Femur (tissue), 1 donor: ENCODE measurements at regions not wholly inside any gene's neighbourhood (a gene's known extent, or its start where the extent isn't known, plus 50 kb on each side); places are given as distances from the start of the nearest gene placed in this dataset.
"Not testable (repeated sequence)": the region's sequence is repeated elsewhere in the genome, so short reads cannot be mapped to it uniquely, and the experiment has no call there.

Experiments used
- DNase-seq: peaks from one replicate; pipeline ENCODE4 v3.0.0-alpha.2; 2017

DNA sequence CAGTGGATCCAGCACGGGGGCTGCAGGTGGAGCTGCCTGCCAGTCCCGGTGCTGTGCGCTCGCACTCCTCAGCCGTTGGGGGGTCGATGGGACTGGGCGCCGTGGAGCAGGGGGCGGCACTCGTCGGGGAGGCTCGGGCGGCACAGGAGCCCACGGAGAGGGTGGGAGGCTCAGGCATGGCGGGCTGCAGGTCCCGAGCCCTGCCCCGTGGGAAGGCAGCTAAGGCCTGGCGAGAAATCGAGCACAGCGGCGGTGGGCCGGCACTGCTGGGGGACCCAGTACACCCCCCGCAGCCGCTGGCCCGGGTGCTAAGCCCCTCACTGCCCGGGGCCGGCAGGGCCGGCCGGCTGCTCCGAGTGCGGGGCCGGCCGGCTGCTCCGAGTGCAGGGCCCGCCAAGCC, 52.3 kb upstream of the MARK1 start:
- DNase-seq: not testable (repeated sequence)

DNA sequence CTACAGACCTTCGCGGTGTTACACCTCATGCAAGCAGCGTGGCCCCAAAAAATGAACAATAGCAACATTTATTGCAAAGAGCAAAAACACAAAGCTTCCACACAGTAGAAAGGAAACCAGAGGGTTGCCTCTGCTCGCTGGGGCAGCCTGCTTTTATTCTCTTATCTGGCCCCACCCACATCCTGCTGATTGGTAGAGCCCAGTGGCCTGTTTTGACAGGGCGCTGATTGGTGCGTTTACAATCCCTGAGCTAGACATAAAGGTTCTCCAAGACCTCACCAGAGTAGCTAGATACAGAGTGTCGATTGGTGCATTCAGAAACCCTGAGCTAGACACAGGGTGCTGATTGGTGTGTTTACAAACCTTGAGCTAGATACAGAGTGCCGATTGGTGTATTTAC, 52.8 kb upstream of the MARK1 start:
- DNase-seq: not testable (repeated sequence)

DNA sequence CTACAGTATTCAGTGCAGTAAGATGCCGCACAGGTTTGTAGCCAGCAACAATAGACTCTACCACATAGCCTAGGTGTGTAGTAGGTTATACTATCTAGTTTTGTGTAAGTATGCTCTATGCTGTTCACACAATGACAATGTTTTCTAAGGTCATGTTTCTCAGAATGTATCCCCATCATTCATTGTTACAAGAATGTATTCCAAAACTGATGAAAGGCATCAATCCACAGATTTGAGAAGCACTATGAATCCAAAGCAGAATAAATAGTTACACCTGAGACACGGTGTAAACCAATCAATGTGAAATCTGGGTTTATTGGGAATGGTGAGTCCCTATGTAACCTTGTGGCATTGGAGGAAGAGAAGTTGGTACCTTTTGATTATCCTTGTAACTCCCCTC, 54.5 kb upstream of the MARK1 start:
- DNase-seq: no peak

DNA sequence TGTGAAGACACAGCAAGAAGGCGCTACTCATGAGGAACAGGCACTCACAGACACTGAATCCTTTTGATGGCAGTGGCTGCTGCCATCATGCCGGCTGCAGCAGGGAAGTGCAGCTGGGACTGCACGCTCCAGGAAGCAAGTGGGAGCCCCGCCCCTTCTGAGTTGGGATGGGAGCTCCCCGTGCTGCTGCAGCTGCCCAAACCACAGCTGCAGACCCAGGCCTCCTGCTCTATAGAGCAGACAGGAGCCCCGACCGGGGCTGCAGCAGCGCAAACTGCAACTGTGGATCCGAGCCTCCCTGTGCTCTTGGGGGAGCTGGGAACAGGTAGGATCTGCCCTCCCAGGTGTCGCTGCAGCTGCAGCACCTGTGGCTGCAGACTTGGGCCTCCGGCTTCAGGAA, 65.2 kb upstream of the MARK1 start:
- peak; percentile 48 for DNase-seq

DNA sequence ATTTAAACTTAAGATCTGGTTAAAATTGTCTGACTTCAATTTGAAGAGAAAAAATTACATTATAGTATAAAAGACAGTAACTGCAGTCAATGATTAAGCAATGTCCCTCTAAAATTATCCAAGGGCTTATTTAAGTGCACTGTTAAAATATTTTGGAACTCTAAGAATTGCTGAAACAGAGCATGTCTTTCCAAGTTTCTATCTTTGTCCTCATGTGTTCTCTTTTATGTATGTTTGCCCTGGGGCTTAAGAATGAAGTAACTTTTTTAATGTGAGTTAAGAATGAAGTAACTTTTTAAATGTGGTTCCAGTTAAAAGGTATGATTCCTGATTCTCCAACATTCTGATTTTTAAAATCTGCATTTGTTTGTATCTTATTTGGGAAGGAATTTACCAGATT, 69.0 kb upstream of the MARK1 start:
- DNase-seq: no peak

DNA sequence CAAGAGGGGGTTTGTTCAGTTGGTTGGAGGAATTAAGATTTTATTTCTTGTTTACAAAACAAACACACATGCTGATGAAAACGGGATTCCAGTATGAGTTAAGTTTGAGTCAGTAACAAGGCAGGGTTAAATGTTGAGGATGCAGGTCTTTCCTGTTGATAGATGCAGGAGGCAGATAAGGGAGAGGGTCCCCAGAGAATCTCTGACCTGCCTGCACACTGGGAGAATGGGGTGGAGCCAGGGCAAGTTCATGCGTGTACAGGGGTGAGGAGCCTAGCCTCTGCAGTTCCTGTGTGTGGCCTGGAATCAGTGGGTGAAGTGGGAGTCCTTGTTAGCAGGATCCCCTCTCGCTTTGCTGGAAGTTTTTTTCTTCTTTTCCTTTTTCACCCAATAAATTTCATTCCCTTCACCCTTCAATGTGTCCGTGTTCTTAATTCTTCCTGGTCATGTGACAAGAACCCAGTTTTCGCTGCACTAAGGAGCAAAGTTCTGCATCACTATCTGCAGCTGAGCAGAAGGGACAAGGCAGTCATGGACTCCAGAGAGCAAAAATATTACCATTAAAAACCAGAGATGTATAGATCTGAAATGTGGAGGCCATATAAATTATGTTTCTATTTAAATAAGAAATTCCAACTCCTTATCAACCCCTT, 69.9 kb upstream of the MARK1 start:
- no peak for DNase-seq

DNA sequence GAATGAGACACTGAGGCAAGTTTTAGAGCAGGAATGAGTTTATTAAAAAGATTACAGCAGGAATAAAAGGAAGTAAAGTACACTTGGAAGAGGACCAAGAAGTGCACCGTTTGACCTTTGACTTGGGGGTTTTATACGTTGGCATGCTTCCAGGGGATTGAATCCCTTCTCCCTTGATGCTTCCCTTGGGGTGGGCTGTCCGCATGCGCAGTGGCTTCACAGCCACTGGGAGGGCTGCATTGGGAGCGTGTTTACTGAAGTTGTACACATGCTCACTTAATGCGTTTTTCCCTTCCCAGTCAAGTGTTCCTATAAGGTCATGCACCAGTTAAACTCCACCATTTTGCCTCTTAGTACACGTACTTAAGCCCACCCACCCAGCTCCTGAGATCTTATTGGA, 72.4 kb upstream of the MARK1 start:
- DNase-seq: no peak

DNA sequence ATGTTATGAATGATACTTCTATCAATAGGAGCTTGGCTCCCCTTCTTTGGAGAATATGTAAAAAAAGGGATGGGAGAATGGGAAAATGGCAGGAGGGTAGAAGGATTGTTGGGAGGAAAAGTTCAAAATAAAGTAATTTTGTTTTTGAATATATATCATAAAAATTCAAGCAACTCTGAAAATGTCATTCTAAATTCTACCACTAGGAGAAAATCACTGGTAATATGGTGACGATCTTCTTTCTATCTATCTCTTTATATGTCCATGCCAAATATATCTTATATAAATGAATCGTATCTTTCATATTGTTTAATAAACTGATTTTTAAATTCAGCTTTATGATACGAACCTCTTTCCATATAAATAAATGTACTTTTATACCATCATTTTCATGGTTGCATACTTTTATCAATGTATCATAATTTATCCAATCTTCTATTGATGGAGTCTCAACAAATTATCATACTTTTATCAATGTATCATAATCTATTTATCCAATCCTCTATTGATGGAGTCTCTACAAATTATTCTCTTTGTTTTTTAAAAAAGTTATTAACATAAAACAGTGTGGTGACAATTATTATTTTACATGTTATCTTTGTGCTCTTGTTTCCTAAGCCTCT, 73.7 kb upstream of the MARK1 start:
- no peak for DNase-seq

DNA sequence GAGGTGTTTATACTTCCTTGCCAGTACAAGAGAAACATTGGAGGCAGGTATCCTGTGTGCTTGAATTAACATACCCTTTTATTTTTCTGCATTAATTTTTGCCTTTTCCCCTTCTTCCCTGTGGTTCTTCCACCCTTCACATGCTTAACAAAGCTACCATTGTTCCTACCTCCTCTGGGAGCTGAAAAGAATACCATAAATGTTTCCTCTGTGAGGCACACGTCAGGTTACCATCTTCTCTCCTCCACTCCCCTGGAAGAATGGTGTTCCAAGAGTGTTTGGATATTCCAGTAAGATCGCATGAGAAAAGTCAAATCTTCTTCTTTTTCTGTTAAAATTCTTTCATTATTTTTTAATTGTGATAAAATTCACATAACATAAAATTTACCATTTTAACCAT, 74.6 kb upstream of the MARK1 start:
- DNase-seq: no peak

DNA sequence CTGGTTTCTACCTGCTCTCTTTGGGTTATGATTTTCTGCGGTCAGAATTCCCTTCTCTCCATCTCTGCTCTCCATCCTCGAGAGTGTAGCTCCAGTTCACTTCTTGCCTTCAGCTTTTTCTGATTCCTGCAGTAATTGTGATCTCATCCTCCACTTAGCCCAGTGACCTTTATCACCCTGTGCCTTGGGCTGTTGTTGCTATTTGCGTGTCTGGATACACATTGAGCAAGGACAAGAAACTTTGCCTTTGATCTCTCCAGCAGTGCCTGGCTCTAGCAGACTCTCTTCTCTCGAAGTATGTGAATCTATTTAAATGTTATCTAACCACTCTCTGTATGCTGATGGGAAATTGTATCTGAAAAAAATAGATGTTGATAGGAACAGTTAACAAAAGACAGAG, 76.4 kb upstream of the MARK1 start:
- no peak for DNase-seq

DNA sequence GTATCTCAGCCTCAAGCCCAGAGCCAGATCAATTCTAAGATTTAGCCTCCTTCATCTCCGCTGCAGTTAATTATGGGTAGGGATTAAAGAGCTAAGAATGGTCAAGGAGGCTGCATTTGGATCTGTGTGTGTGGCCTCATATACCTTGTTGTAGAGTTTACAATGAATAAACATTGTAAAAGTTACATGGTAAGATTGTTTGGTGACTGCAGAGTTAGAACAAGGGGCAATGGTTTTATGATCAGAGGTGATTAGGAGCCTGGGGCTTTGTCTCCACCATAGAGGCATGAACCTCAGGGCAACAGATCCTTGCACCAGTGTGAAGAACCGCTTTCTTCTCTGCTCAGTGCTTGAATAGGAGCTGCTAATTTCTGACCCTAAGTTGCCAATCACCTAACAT, 77.0 kb upstream of the MARK1 start:
- no peak for DNase-seq

DNA sequence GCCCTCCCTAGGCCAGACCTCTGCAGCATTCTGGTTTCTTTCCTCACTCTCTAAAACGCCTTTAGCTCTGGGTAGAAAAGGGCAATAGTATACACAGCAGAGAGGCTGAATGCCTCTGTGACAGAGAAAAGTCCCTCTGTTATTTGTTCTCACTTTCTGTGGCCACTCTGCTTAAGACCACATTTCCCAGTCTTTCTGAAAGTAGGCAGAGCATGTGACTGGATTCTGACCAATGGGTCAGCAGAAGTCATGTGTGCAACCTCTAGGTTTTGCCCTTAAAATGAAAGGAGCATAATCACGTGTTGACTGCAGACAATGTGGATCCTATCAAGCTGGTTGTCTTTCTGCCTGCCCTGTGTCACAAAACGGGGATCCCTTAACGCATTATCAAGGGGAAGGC, 79.7 kb upstream of the MARK1 start:
- DNase-seq: no peak

DNA sequence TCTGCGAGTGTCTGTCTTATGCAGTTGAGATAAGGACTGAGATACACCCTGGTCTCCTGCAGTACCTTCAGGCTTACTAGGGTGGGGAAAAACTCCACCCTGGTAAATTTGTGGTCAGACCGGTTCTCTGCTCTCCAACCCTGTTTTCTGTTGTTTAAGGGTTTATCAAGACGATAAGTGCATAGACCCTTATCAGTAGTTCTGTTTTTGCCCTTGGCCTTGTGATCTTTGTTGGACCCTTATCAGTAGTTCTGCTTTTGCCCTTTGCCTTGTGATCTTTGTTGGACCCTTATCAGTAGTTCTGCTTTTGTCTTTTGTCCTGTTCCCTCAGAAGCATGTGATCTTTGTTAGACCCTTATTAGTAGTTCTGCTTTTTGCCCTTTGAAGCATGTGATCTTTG, 83.3 kb upstream of the MARK1 start:
- not testable (repeated sequence) for DNase-seq

DNA sequence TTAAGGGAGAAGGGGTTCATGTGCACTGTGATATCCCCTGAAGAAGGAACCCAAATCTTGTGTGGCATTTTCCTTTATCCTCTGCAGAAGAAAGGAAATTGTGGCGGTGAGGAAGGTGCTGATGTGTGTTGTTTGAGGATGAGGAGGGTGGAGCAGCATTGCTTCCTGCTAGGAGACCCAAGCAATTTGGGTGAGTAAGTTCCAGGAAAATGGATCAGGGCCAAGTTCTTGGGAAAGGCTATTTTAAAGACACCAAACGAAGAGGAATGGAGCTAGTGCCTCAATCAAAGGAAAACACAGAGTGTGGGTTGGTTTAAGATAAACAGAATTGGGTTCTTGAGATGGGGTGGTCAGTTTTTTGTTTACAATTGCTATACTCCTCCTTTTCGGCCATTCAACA, 86.7 kb upstream of the MARK1 start:
- no peak for DNase-seq

DNA sequence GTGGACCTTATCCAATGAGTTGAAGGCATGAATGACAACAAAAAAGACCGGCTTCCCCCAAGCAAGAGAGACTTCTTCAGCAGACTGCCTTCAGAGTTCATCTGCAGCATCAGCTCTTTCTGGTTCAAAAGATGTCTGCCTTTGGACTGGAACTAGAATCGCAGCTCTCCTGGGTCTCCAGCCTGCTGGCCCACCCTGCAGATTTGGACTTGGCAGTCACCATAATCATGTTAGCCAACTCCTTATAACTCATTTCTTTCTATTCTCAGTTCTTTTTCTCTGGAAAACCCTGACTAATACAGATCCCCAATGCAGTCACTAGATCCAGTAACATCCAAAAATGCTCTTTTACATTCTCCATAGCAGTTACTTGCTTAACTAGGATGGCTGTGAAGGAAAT, 89.2 kb upstream of the MARK1 start:
- DNase-seq: peak; percentile 62

DNA sequence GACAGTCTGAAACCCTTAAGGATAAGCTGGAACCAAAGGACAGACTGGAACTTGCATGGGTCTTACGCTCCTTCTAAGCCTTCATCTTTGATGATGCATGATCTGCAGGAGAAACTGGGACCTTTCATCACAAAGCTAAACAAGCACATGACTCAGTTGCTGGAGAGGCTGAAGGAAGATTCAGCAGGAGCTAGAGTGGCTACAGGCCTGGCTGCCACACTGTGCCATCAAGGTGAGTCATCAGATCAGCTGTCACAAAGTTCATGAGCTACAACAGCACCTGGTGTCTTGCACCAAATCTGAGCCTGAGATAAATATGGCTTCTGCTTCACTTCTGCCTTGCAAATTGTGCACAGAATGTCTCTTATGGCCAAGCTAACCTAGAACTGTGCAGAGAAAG, 95.5 kb upstream of the MARK1 start:
- DNase-seq: no peak

DNA sequence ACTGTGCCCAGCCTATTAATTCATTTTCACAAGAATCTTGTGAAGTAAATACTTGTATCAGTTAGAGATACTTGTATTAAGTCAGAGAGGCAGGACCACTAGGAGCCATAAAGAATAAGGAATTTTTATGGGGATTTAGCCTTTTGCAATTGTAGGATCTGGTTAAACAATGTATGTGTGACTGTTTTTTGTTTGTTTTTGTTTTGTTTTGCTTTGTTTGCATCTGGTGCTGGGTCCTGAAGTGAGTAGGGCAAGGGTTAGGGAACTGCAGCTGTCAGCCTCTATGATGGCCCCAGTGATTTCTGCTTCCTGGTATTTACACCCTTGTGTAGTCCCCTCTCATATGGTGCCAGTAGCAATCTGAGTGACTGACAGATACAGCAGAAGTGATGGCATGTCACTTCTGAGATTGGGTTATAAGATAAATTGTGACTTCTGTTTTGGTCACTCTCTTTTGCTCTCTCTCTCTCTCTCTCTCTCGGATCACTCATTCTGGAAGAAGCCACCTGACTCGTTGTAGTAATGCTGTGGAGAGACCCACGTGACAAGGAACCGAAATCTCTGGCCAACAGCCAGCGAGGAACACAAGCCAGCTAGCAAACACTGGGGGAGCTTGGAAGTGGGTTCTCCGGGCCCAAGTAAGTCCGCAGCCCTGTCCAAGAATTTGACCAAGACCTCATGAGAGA, 96.2 kb upstream of the MARK1 start:
- DNase-seq: no peak

DNA sequence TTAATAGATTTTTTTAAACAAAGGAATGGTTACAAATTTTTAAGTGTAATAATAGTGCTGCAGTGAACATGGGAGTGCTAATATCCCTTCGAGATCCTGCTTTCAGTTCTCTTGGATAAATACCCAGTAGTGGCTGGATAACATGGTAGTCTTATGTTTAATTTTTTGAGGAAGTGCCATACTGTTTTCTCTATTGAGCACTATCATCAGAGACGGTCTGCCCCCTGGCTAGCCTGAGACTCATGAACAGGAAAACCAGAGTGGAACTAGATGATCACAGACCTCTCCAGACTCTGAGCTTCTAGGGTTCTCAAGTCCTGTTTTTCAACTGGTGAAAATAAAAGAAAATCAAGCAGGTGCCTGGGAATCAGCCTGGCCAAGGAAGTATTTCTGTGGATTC, 97.3 kb upstream of the MARK1 start:
- DNase-seq: no peak

DNA sequence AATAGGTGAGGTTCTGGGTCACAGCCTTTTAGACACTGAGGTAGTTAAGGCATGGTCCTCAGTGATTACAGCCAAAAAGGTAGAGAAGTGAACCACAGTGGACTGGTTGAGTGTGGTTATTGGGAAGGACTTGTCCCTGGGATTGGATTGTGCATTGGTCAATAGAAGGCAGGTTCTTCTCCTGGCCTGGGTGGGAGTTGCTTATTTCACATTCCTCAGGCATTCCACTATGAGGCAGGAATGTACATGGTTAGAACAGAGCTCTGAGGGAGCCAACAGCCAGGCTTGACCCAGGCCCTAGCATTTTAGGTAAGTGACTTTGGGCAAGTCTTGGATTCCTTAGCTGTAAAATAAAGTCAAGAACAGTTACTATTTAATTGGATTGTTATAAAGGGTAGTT, 97.9 kb upstream of the MARK1 start:
- no peak for DNase-seq

DNA sequence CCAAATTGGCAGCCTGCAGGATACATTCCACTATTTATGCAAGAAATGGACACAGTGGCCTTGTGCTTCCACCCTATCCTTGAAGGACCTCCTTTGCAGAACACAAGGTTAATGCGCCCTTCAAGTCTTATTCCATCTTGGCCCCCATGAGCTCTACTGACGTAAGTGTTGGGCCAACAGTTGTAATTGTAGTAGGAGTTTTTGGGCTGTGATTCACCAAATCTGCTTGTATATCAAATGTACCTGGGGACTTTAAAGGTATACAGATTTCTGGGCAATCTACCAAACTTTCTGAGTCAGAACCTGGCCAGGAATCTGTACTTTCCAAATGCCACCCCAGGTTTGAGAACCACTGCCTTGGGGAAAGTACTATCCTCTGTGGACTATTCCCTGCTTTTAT, 100.9 kb upstream of the MARK1 start:
- no peak for DNase-seq

DNA sequence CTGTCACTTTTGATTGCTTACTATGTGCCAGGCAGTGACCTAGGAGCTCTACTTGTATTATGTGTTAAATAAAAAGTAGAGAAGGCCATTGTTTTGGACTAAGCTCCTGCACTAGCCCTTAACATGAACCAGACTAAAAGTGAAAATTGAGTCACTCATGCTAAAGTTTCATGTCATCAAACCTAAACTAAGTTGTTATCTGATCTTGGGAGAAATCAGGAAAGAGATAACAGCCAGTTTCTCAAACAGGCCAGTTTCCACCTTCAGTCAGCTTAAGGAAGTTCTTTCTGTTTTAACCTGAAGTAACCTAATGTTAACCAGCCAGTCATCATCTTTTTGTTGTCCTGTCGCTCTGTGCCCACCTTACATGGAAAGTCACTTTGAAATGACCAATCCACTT, 102.1 kb upstream of the MARK1 start:
- no peak for DNase-seq

DNA sequence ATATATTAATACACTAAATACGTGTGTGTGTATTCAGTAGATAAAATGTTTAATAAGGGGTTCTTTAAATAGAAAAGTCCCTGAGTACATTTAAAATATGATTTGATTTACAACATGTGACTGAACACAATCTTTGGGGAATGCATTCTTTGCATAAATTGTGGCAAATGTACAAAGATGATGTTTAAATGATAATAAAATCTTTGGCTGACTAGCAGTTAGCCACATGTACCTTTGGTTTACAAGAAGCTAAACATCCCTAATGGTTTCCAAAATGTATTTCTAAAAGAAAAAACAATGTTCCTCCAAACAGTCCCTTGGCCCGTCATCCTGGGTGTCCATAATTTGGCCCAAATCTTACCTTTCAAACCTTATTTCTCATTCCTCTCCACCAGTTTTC, 106.4 kb upstream of the MARK1 start:
- no peak for DNase-seq

DNA sequence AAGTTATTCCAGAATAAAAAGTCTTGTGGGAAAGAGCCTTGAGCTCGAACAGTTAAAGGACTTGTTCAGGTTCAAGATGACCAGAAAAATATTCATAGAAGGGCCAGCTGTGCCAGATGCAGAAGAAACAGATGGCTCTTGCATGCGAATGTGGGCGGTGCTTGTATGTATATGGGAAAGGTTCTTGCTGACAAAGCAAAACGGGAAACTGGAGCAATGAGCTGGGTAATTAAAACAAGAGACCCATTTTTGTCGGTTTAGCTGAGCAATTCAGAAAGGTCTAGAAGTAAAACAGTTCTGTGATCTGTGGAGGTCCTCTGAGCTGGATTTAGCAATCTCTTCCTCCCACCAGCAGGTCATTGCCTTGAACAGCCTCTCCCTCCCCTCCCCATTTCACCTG, 107.2 kb upstream of the MARK1 start:
- no peak for DNase-seq

DNA sequence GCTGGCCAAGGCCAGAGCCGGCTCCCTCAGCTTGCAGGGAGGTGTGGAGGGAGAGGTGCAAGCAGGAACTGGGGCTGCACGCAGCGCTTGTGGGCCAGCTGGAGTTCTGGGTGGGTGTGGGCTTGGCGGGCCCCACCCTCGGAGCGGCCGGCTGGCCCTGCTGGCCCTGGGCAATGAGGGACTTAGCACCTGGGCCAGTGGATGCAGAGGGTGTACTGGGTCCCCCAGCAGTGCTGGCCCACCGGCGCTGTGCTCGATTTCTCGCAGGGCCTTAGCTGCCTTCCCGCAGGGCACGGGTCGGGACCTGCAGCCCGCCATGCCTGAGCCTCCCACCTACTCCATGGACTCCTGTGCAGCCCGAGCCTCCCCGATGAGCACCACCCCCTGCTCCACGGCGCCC, 115.6 kb upstream of the MARK1 start:
- DNase-seq: not testable (repeated sequence)

DNA sequence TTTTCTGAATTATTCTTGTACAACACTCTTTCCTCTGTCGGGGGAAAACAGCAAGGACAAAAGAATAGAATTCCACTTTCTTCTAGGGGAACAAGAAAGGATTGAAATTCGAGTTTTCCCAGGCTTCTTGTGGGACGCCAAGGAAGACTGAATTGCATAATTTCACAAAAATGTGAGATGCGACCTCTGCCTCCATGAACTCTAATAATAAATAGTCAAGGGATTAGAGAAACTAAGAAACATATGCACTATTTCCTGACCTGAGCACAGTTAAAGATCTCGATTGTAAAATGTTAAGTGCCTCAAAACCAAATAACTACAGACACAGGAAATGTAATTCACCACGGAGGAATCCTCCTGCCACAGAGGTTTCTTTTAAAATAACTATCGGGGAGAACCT, 117.3 kb upstream of the MARK1 start:
- peak; percentile 19 for DNase-seq
